Loucy (cell line): ENCODE measurements at regions not wholly inside any gene's neighbourhood (a gene's known extent, or its start where the extent isn't known, plus 50 kb on each side); places are given as distances from the start of the nearest gene placed in this dataset.

ENCODE experiments used
- EZH2phosphoT487 ChIP-seq: fragments of 200-600 bp; IDR thresholded peaks from 2 replicates; pipeline ENCODE4 v1.6.1; 2018; ENCODE audit warnings: antibody characterized with exemption, mild to moderate bottlenecking, moderate library complexity, borderline replicate concordance
- TF ChIP-seq, protein P1 (sequence below): fragments of 200-600 bp; sonication (generic); conservative IDR thresholded peaks from 2 replicates; pipeline ENCODE4 v1.5.1; 2014; ENCODE audit warnings: mild to moderate bottlenecking, antibody characterized with exemption, low read length

- TF ChIP-seq, protein P1, sequence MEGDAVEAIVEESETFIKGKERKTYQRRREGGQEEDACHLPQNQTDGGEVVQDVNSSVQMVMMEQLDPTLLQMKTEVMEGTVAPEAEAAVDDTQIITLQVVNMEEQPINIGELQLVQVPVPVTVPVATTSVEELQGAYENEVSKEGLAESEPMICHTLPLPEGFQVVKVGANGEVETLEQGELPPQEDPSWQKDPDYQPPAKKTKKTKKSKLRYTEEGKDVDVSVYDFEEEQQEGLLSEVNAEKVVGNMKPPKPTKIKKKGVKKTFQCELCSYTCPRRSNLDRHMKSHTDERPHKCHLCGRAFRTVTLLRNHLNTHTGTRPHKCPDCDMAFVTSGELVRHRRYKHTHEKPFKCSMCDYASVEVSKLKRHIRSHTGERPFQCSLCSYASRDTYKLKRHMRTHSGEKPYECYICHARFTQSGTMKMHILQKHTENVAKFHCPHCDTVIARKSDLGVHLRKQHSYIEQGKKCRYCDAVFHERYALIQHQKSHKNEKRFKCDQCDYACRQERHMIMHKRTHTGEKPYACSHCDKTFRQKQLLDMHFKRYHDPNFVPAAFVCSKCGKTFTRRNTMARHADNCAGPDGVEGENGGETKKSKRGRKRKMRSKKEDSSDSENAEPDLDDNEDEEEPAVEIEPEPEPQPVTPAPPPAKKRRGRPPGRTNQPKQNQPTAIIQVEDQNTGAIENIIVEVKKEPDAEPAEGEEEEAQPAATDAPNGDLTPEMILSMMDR: no peak
- TF ChIP-seq EZH2phosphoT487: no peak
These were observed 61.9 kb upstream of the ADO start for GRCh38 chr10:62742536-62743061.
